CD4-positive, alpha-beta T cell treated with Interleukin-4 for 4 hours (primary cell): ENCODE measurements at regions not wholly inside any gene's neighbourhood (a gene's known extent, or its start where the extent isn't known, plus 50 kb on each side); places are given as distances from the start of the nearest gene placed in this dataset.

Experiments
- DNase-seq: peaks from one replicate; pipeline ENCODE4 v3.0.0-alpha.2; 2020

DNA sequence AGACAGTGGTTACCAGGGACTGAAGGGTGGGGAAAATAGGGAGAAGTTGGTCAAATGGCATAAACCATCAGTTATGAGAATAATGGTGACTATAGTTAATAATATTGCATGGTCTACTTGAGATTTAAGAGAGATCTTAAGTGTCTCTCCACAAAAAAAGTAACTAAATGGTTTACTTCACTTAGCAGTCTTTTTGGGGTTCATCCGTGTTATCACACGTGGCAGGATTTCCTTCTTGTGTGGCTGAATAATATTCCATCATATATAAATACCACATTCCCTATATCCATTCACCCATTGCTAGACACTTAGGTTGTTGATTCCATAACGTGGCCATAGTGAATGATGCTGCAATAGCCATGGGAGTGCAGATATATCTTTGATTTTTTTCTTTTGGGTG is 967.0 kb downstream of the UQCRFS1 start:
- no peak for DNase-seq

- no peak for DNase-seq
These were observed 968.0 kb downstream of the UQCRFS1 start for GRCh38 chr19:28244966-28245365.

DNA sequence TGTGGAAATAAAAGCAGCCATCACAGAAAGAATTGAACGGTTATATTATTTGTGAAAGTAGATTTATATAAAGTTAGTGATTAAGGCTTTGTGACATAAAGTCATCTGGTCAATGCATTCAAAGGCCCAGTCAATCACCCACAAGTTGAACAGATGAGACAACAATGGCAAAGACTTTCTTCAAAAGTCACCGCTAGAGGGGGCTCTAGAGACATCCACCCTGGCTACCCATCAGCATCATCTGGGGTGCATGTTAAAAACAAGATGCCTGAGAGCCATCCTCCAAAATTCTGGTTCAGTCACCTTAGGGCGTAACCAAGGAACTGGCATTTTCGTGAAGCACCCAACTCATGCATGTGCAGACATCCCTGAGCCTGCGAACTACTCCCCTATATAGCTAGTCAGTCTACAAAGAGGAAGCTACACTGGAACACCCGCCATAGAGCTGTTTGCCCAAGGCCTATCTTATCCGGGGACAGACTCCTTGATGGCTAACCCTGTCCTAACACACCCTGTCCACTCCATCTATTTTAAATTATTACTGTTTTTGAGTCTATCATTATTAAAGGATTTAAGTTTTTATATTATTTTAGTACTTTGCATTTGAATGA is 970.5 kb downstream of the UQCRFS1 start:
- no peak for DNase-seq

DNA sequence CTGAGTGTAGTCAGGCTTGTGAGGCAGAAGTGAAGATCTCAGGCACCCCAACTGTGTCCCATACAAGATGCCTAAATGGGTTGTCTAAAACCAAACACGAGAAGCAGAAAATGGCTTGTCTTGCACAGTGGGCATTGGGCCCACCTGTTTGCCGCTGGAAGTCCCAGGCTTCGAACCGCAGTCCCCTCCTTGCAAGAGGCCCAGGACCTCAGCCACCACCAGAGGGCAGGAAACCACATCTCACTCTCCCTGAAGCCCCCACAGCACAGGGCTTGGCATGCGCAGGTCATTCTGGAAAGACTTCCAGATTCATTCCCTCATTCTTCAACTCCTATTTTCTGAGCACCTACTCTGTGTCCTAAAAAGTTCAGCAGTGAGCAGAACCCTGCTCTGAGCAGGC is 973.7 kb downstream of the UQCRFS1 start:
- DNase-seq: no peak

DNA sequence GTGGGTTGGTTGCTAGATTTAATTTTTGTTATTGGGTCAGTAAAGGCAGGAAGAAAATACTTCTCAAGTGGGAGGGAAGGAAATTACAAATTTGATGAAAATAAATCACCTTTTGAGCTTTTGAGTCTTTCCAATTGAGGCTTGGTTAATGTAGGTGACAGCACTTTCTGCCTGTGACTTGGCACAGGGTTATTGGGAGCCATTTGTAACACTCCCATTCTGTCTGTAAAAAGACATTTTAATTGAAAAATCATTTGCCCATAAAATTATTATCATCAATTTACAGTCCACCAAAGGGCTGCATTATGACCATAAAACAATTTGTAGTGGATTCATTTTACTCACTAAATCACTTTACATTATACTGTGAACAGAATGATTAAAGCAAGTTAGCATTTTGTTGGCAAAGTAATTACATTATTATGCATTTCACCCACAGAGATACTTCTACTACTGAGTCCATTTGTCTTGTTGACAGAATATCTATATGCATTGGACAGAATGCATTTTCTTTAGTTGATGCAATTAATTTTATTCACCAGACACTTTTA is 974.6 kb downstream of the UQCRFS1 start:
- DNase-seq: no peak

DNA sequence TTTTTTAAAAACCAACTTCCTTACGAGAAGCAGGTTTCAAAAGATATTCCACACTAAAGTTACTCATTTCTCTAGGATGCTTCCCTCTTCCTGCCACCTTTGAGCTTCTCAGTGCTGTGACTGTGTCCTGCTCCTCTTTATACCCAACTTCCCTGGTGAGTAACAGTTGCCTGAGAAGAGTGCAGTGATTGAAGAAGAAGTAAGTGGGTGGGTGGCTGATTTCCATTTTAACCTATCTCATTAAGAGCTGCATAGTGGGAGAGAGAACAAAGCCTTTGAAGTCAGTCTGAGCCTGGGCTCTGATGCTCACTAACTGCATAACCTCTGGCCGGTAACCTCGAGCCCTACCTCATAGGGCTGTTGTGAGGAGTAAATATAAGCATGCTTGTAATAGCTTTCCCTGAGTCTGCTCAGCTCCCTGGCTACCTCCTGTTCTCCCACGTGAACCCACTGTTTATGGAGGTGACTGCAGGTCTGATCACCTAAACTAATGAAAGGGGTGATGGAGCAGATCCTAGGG is 977.3 kb downstream of the UQCRFS1 start:
- DNase-seq: no peak

DNA sequence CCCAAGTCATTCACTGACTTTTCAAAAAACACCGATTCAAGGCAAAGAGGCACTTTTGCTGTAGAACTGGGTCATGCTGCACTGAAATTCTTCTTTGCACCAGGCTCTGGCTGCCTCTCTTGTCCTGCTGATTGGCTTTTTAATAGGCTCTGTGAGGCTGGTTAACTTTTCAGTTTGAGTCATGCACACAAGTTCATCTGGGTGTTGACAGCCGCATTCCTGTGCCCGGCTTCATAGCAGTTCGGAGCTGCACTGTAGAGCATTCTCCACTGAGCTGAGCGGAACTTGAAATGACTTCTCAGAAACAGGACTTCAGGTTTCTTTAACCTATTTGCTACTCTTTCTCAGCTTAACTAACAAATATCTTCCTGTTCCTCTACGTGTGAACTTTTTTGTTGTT is 978.3 kb downstream of the UQCRFS1 start:
- no peak for DNase-seq

DNA sequence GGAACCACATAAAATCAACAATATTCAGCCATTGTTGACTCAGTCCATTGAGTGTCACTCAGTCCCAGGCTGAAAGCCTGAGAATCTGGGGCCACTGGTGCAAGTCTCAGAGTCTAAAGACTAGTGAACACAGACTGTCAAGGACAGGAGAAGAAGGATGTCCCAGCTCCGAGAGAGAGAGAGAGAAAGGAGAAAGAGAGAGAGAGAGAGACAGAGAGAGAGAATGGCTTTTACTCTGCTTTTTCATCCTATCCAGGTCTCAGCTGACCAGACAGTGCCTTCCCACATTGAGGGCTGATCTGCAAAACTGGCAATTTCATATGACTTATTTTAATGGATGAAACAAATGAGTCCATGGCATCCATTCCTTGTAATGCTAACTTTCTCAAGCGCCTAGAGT is 984.1 kb downstream of the UQCRFS1 start:
- DNase-seq: no peak

- DNase-seq: no peak
These were observed 988.5 kb downstream of the UQCRFS1 start for GRCh38 chr19:28224441-28224840.

GRCh38 chr19:28221736-28222135 is 991.2 kb downstream of the UQCRFS1 start:
- no peak for DNase-seq

DNA sequence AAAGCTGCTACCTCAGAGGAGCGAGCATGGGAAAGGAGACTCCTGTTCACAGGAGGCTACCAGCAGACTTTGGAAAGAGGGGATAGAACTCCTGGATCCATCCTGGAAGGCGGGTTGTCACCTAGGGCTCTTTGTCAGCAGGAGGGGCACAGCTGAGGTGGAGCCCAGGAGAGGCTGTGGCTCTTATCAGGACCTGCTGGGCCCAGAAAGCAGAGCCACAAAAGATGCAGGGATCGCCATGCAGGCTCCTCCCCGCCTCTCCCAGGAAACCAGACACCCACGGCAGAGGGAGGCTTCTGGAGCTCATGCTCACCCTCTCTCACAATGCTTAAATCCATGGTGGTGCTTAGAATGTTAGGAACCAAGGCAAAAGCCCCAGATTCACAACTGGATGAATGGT is 994.2 kb downstream of the UQCRFS1 start:
- no peak for DNase-seq

DNA sequence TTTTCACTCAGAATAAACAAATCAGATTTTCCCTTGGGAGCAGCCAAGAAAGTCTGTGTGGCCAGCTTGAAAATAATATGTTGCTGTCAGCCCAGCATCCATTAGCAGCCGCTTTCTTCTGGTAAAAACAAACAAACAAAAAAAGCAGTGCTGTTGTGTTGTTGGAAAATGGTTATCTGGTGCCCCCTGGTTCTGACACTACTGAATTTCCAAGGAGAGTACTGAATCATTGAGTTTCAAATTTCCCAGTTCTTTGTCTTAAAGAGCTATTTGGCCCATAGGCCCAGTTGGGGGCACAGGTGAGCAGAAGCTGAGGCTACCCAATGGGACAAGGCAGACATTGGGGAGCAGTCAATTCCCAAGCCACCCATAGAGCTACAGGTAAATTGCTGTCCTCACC is 995.9 kb downstream of the UQCRFS1 start:
- DNase-seq: no peak

GRCh38 chr19:28213470-28214082 is 999.4 kb downstream of the UQCRFS1 start:
- DNase-seq: no peak

GRCh38 chr19:28210886-28211285 is 1002.1 kb downstream of the UQCRFS1 start:
- no peak for DNase-seq

DNA sequence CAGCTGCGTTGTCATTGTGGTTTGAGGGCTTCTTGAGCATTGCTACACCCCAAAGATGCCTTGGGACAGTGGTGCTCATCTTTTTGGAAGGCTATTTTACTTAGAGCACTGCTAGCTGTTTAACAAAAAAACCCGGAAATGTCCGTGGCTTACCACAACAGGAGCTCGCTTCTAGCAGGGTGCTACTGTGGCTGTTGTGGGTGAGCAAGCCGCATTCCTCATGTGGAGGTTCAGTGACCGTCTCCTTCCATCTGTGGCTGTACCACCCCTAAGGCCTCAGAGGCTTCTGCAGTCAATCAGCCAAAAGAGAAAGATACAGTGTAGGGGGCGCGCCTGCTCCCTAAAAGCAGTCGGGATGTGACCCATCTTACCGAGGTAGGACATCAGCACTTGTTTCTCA is 1004.2 kb downstream of the UQCRFS1 start:
- no peak for DNase-seq

DNA sequence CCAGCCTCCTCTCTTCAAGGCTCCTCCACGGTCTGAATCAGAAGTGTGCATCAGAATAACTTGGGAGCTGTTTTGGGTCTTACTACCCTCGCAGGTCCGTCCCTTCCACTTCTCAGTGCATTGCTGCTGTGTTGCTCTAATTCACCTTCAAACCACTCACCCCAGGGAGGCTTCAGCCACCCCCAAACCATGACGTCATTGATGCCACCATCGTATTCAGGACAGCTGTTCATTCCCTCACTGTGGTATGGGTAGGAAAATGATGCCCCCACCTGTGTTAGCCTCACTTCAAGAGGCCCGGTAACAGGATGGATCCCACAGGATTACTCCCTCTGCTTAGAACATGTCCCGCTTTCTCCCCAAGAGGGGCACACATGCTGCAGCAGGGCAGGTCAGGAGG is 1005.7 kb downstream of the UQCRFS1 start:
- DNase-seq: no peak

DNA sequence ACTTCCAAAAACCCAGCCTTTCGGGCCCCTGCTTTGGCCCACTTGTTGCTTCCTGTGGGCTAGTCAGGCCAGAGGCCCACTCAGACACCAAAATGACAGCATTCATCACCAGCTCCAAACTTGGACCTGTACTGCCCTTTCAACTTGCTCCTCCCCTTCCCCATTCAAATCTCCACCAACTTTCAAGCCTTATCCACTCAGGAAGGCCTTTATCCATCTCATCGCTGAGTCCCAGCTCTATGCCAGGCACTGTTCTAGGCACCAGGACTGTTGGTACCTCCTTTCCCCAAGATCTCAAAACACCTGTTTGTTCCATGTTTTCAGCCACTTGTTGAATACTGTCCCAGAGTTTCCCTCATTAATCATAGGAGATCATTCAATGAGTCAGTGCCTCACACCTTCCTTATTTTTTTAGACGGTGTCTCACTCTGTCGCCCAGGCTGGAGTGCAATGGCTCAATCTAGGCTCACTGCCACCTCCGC is 1011.4 kb downstream of the UQCRFS1 start:
- no peak for DNase-seq

- DNase-seq: no peak
These were observed 1013.6 kb downstream of the UQCRFS1 start for GRCh38 chr19:28199323-28199722.

GRCh38 chr19:28196961-28197360 is 1016.0 kb downstream of the UQCRFS1 start:
- no peak for DNase-seq

DNA sequence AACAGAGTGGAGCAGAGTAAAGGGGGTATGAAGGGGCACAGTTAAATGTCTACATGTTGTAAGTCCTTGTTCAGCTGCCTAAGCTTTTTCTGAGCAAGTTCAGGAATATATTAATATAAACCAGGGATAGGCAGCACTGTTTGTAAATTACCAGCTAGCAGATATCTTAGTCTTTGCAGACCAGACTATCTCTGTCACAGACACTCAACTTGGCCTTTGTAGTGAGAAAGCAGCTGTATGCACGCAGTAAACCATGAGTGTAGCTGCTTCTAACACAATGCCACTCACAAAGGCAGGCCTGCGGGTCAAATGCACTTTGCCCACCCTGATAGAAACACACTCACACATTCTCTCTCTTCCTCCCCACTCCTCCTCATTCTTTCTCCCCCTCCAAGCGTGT is 1016.9 kb downstream of the UQCRFS1 start:
- DNase-seq: no peak

GRCh38 chr19:28185646-28186045 is 1027.3 kb downstream of the UQCRFS1 start:
- DNase-seq: no peak

- no peak for DNase-seq
These were observed 1028.0 kb downstream of the UQCRFS1 start for GRCh38 chr19:28184997-28185396.

- no peak for DNase-seq
These were observed 1036.8 kb downstream of the UQCRFS1 start for GRCh38 chr19:28176193-28176592.

- no peak for DNase-seq
These were observed 1041.0 kb downstream of the UQCRFS1 start for GRCh38 chr19:28171983-28172382.

DNA sequence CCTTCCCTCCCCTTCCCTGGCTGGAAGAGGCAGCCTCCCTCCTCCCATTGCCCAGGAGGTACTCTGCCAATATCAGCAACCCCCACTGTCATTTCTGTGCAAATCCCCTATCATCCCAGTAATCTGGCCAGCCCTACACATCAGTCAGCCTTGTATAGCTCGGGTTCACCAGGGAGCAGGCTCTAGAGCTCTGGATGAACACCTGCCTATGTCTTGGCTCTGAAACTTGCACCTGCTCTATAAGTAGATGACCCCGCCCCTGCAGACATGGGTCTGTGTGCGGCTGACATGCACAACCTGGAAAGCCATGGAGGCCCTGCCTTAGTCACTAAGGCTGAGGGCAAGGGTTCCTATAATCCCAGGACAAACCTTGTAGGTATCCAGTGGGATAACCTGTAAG is 1042.9 kb downstream of the UQCRFS1 start:
- DNase-seq: no peak
